ENCODE measurements at regions not wholly inside any gene's neighbourhood (a gene's known extent, or its start where the extent isn't known, plus 50 kb on each side); places are given as distances from the start of the nearest gene placed in this dataset.
"Not testable (repeated sequence)": the region's sequence is repeated elsewhere in the genome, so short reads cannot be mapped to it uniquely, and the experiment has no call there.

DNA sequence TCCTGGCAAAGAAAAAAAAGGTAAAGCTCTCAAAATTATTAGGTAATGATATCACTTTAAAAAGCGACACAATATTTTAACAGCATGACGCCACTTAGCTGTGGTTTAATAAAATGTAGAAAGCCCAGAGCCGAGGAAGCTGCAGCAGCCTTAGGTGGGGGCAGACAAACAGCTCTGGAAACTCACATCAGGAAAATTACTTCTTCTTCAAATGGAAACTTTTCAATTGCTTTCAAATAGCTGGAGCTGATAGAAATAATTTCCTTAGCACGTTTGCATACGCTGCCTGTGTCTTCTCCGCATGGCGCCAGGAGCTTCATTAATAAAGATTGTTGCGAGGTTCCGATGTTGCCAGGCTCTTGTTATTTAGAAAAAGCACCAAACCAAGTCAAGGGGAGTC lies 835.3 kb upstream of the EEF2KMT start:
- DNase-seq = no peak

DNA sequence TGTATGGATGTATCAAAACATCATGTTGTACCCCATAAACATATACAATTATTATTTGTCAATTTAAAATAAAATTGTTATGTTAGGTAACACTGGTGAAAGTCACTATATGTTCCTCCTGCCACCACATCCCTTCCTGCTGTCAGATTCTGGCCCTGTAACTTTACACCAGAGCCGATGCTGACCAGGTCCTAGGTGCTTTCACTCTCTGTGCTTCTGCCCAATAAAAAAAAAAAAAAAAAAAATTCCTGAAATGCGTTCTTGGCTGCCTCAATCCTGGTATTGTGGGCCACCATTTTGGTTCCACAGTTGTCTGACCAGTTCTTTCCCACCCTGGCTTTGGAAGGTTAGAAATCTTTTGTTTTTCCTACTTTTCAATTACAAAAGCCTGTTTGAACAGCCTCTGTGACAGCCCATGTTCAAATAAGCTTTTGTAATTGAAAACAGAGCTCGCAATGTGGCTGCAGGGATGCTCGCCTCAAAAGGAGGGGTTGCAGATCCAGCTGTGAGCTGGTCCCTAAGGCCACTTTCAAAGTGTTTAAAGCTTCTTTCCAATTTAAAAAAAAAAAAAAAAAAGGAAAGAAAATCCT lies 831.0 kb upstream of the EEF2KMT start:
- DNase-seq = no peak

DNA sequence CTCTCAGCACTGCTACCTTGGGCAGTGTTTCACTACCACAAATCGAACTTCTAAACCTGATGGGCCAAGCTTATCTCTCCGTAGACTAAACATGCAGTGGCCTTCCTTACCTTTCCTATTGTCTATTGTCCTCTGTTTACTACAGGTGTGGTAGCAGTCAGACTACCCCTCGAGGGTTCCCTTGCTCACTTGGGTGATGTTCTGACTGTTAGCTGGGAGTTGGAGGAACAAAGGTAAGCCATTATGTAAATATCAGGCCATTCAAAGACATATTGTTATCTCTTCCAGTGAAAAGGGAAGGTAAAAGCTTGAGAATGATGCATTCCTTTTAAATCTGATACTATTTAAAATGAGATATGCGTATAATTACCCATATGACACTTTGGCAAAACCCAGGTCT lies 828.3 kb upstream of the EEF2KMT start:
- no peak for DNase-seq

DNA sequence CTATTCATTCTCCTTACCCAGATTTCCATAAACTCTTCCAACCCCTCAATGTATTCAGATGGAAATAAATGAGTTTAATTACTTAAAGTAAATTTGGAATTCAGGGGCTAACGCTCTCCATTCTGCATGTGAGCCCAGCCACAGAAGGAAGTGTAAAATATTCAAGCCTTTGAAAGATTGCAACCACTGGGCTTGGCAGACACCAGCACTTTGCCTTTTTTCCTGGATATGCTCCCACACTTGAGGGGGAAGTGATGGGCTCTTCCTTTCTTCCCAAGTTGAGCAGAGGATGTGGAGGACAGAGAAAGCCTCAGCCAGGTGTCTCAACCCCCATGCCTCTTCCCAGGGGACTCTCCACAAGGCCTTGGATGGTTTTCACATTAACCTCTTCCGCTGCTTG lies 825.1 kb upstream of the EEF2KMT start:
- no peak for DNase-seq

DNA sequence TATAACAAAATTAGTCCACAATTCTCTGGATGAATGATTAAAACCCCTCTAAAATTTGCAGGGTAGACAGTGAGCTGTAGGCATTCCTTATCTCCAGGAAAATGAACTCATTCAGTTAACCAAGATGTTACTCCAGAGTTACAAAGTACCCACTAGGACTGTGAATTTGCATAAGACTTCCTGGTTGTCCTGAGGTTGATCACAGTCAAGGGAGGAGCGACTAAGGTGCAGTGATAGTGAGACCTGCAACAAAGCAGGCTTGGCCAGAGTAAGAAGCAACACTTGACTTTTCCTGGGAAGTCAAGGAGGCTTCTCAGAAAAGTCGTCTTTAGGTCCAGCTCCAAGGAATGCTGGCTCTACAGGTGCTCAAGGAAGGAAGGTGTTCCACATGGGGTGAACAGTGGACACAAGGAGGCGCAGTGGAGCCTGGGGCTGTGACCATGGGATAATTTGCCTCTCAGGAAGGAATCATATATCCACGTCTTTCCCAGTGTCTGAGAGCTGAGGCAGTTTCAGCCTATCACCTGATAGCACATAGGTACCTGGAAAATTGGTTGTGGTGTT lies 821.1 kb upstream of the EEF2KMT start:
- DNase-seq = no peak

DNA sequence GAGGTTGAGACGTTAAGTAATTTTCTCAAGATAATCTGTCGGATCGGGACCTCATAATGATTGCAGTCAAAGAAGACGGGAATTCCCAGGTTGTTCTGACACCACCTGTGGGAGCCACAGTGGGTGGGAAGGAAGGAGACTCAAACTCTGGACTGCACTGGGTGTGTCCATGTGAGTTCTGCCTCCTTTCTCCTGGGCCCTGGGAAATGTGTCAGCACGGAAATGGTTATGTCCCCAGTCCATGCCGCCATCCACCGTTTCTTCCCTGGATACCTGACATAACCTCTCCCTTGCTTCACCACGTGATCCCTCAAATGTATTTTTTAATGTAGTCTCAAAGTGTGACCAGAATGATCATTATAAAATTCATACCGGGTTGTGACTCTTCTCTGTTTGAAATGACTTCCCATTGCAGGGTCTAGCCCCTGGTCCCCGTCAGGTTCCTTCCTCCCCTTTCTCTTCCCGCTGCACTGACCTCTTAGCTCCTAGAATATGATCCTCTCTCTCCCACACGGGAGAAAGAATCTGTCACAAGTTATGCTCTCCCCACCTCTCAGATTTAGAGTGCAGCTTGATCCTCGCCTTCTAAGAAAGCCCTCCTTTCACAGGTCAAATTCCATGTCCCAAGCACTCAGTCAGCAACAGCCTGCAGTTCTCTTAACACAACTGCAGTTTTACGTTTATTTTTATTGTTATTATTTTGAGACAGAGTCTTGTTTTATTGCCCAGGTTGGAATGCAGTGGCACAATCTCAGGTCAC lies 820.0 kb upstream of the EEF2KMT start:
- DNase-seq = no peak

DNA sequence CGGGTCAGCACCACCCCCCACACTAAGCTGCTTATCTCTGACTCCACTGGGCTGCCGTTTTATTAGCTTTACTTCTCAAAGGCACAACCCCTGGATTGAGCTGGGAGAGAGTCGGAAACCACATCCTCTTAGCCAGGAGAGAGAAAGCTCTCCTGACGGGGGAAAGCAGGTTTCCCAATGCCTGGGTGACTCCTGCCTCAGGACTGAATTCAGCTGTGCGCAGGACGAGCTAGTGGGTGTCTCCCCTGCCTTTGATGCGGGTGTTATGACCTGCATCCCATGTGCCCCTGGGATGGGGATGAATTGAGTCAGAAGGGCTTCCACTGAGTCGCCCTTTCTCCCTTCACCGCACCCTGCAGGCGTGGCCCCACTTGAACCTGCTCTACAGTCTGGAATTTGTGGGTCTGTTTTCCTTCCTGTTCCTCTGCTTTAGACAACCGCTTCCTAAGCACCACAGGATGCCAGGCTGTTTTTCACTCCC lies 819.2 kb upstream of the EEF2KMT start:
- DNase-seq = no peak

DNA sequence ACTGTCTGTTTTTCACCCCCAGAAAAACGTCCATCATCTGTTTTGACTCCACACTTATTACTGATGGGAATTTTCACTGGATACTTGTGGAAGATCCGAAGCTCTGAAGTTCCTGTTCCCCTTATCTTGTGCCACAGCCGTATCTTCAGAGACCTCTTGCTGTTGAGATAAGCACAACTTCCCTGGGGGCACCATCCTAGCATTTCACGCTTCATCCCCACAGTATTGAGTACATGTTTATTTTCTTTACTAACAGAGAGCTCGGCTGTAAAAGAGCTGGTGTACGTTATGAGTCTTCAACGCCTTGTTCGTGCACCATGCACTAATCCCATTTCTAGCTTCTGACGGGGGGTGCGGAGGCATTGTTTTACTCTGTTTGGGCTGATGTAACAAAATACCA lies 813.6 kb upstream of the EEF2KMT start:
- DNase-seq = no peak

DNA sequence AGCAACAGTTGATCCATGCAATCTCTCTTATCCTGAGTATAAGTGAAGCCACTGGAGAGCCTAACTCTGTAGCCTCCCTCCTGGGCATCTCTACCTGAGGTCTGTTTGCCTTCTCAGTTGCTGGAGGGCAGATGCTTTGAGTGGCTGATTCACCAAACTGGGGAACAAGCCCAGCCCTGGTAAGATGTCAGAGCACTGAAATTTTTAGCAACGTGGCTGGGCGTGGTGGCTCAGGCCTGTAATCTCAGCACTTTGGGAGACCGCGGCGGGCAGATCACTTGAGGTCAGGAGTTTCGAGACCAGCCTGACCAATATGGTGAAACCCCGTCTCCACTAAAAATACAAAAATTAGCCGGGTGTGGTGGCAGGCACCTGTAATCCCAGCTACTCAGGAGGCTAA lies 812.0 kb upstream of the EEF2KMT start:
- DNase-seq = not testable (repeated sequence)

DNA sequence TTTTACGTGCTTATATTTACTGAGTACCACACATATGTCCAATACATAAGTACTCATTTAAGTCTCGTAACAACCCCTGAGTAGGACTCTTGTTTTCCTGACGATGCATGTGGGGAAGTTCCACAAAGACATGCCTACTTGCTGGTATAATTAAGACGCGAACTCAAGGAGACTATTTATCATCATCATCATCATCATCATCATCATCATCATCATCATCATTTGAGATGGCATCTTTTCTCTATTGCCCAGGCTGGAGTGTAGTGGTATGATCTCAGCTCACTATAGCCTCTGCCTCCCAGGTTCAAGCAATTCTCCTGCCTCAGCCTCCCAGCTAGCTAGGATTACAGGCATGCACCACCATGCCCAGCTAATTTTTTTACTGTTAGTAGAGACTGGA lies 809.9 kb upstream of the EEF2KMT start:
- DNase-seq = no peak

DNA sequence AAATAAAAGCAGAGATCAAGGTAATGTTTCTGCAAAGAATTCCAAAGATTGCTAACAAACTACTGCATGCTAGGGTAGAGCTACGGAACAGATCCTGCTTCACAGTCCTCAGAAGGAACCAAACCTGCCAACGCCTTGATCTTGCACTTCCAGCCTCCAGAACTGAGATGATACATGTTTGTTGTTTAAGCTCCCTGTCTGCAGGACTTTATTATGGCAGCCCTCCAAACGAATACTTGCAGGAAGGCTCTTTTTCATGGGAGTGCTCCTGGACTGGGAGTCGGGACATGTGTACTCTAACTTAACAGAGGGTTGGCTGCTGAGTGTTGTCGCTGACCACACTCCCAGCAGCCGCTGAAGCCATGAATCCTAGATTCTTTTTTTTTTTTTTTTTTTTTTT lies 808.8 kb upstream of the EEF2KMT start:
- DNase-seq = no peak

DNA sequence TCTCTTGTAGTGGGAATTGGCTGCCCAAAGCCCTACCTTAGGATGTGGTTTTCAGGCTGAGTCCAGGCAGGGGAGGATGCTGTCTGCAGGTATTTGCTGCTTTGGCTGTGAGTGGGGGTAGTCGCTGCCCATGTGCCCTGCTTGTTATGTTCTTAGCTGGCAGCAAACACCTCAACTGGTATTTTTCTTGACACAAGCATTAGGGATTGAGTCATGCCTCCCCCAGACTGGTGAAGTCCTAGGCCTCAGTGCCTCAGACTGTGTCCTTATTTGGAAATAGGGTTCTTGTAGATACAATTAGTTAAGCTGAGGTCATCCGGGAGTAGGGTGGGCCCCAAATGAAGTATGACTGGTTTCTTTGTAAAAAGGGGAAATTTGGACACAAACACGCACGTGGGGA lies 808.3 kb upstream of the EEF2KMT start:
- DNase-seq = no peak

DNA sequence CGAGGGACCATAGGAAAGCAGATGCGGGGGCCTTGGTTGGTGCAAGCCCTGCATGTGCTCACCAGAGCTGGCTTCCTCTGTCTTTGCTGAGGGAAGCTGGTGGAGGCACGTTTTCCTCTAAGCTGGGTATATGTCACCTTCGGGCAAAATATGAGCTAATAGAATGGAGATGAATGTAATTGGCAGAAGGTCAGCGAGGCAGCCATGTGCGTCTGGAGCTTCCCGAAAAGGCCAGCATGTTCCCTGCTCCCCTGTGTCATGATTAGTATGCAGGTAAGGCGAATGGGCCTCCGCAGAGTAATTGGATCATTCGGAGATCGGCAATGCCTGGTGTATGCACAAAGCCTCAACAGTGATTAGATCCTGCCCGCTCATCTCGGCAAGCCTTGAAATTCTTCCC lies 806.2 kb upstream of the EEF2KMT start:
- DNase-seq = no peak

DNA sequence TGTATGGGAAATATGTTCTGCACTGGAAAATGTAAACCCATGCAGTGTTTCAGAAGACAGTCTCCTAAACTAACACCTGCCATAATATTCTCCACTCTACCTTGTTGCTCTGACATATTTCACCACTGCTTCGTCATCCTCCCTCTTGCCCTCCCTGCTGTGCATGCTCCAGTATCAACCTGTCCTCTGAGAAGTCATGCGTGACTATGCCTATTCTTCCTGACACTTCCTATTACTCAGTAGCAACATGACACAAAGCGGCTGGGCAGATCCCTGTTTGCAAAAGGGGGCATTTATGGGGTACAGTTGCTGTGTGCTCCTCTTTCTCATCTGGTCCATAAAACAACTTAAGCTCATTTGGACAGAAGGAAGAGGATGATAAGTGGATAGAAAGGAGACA lies 805.6 kb upstream of the EEF2KMT start:
- DNase-seq = no peak

DNA sequence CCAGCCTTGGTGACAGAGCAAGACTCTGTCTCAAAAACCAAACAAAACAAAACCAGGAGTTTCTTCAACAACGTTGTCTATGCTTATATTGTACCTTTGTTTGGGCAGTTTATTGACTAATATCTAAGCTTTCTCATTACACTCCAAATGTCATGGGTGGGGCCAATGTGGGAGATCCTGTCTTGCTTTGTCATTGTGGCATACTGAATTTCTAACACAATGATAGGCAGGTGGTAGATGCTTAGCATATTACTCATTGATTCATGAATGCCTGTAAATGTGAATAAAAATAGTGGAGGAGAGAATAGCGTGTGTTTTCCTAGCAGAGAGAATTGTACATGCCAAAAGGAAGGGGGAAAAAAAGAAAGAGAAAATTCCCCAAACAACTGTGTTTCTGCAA lies 802.5 kb upstream of the EEF2KMT start:
- DNase-seq = no peak

DNA sequence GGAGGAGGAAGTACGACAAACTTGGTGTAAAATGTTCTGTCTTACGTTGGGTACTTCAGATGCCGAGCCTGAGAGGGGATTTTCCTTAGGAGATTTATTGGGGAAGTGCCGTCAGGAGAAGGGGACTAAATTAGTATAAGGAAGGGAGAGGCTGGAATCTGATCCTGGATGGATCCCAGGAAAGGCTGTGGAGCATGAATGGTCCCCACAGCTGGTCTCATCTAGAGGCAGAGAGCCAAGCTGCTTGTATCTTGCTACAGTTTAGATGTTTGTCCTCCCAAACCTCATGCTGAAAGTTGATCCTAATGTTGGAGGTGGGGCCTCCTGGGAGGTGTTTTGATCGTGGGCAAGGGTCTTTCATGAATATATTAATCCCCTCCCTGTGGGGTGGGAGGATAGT lies 798.4 kb upstream of the EEF2KMT start:
- no peak for DNase-seq

DNA sequence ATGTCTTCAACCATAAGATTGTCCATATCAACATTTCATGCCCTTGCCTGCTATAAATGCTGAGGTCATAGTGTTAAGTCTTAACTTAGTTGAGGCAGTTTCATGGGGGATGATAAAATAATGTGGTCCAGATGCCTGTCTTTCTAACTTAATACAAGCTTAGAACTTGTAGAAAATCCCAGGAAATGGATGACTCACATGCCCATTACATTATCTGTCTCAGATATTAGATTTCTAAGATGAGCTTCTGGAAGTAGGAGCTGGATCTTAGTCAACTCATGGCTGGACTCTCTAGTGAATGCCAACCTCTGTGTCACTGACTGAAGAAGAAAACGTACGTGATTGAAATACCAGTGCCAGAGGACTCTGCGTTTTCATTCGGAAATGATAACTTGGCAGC lies 797.5 kb upstream of the EEF2KMT start:
- no peak for DNase-seq

DNA sequence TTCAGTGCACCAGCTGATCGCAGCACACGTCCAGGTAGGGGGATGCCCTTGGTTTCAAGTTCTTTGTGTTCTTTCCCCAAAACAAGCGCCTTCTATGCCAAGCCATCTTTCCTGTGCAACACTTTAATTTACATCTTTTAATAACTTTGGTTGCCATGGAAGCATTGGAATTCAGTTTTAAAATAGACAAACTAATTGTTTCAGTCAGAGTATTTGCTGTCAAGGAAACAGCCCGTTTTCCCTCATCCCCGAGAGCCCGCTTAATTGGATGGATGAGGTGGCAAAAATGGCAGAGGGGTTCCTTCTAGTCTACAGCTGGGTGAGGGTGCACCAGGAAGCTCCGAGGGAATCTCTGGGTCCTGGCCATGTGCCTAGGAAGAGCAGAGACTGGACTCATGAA lies 793.7 kb upstream of the EEF2KMT start:
- DNase-seq = no peak

DNA sequence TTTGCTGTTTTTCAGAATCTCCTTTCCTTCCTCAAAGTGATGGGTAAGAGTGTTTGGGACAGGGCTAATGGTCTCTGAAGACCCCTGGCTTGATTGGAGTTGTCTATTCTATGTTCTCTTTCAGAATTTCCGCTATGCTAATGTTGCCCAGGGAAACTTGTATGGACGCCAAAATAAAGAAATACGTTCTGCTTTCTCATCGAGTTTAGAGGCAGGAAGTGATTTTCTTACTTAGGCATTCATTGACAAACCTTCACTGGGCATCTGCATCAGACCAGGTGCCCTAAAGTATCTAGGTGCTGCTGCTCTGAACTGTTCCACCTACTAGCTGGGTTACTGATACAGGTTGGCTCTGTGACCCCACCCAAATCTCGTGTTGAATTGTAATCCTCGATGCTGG lies 787.9 kb upstream of the EEF2KMT start:
- no peak for DNase-seq

DNA sequence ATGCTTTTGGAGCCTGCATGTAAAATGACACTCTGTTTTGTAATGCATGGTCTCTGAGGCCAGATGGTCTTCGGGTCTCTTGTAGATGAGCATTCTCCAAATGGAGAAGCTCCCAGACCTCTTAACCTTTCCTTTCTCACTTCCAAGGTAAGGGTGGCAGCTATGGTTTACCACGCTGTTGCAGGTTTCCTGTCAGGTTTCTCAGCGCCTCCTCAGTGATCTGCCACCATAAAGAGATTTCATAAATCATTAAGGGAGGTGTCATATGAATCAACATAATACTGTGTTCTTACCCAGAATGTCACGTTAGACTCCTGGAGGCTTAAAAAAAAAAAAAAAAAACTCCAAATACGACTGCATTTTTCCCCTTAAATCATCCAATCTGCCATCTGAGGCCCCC lies 787.4 kb upstream of the EEF2KMT start:
- DNase-seq = no peak

DNA sequence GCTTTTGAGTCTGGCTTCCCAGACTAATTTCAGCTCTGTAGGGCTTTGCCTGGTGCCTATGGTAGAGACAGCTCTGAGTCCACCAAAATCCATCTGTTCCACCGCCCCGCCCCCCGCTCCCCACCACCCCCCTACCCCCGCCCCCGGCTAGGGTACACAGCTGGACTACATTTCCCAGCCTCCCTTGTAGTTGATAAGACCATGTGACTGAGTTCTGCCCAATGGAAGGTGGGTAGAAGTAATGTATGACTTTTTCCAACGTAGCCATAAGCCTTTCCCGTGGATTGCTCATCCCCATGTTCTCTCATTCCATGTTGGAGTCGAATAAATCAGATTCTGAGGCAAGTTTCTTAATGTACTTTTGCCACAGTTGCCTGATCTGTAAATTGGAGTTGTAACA lies 786.7 kb upstream of the EEF2KMT start:
- DNase-seq = no peak

DNA sequence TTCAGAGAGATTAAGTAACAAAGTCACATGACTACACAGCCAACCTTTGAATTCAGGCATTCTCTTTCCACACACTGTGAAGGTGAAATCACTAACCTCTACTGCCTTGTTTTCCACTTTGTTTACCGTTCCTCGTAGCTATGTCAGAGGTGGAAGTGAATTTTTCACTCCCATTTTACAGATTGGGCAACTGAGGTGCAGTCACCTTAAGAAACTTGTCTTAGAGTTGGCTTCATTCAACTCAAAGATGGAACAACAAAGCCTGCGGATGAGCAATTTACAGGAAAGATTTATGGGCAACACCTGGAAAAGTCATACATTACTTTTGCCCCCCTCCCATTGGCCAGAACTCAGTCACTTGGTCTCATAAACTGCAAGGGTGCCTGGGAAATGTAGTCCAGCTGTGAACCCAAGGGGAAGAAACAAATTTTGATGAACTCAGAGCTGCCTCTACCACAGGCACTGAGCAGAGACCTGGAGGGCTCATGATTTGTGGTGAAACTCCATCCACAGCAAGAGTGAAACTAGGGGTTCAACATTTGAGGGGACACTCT lies 784.6 kb upstream of the EEF2KMT start:
- DNase-seq = no peak

DNA sequence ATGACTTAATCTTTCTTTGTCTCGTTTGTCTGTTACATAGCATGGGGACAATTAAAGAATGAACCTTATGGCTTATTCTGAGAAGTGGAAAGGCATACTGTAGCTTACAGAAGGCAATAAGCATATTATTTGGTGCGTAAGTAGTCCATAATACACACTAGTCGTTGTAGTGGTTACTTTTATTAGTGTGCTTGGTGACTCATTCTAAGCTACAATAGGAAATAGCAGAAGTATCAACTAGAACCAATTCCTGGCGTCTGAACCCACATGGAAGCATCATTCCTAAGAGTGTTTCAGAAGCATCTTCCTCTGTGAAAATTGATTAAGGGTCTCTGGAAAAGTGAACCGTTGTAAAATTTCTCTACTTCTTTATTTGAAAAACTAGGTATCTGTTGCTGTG lies 777.8 kb upstream of the EEF2KMT start:
- no peak for DNase-seq

DNA sequence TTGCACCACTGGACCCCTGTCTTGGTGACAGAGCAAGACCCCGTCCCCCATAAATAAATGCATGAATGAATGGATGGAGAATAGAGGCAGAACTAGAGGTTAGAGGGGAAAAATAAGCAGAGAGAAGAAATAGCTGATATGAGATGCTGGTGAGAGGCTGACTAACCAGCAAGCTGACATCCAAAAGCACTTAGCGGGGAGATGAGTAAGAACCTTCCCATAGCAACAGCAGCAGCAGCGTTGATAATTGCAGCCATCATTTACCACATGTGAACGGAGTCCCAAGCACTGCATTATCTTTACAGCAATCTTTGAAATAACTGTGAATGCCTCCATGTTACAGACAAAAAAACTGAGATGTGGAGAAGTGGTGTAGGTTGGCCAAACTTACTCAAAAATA lies 777.3 kb upstream of the EEF2KMT start:
- DNase-seq = no peak

All from central memory CD4-positive, alpha-beta T cell (primary cell).